Effector memory CD8-positive, alpha-beta T cell (primary cell): ENCODE measurements at regions not wholly inside any gene's neighbourhood (a gene's known extent, or its start where the extent isn't known, plus 50 kb on each side); places are given as distances from the start of the nearest gene placed in this dataset.
"Not testable (repeated sequence)": the region's sequence is repeated elsewhere in the genome, so short reads cannot be mapped to it uniquely, and the experiment has no call there.

Experiments used
- ATAC-seq: fragments of 150-1000 bp; cut with Tn5 transposase; replicated peaks from 2 replicates; pipeline ENCODE4 v1.10.0; 2021; ENCODE audit warnings: mild to moderate bottlenecking, moderate library complexity
- DNase-seq, 3 experiments: peaks; one replicate each; pipeline ENCODE4 v3.0.0; 2021
- H3K27ac Mint-ChIP-seq, 2 donors: one replicate each; pipeline ENCODE4 v1.8.0; 2022; ENCODE audit warnings: mild to moderate bottlenecking in 2 of 2, mixed read lengths in 2 of 2, moderate library complexity in 2 of 2
- H3K27me3 Mint-ChIP-seq, 2 donors: one replicate each; pipeline ENCODE4 v1.8.0; 2022; ENCODE audit warnings: mixed read lengths in 2 of 2
- H3K36me3 Mint-ChIP-seq: one replicate; pipeline ENCODE4 v1.8.0; 2022; ENCODE audit warnings: mild to moderate bottlenecking, moderate library complexity, mixed read lengths; ENCODE audit not compliant: insufficient read depth
- H3K4me1 Mint-ChIP-seq, 2 donors: one replicate each; pipeline ENCODE4 v1.8.0; 2022; ENCODE audit warnings: low read depth in 2 of 2, mixed read lengths in 2 of 2
- H3K4me3 Mint-ChIP-seq, 2 donors: one replicate each; pipeline ENCODE4 v1.8.0; 2022; ENCODE audit warnings: mild to moderate bottlenecking in 2 of 2, mixed read lengths in 2 of 2, moderate library complexity in 2 of 2
- H3K9me3 Mint-ChIP-seq, 2 donors: one replicate each; pipeline ENCODE4 v1.8.0; 2022; ENCODE audit warnings: mixed read lengths in 2 of 2

DNA sequence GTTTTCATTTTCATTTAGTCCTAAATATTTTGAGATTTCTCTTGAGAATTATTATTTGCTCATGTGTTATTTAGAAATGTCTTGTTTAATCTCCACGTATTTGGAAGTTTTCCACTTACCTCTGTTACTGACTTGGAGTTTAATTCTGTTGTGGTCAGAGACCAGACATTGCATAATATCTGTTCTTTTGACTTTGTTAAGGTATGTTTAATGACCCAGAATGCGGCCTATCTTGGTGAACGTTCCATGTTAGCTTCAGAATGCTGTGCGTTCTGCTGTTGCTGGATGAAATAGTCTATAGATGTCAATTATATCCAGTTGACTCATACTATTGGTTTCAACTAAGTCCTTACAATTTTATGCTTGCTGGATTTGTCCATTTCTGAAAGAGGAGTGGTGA is 325.3 kb upstream of the TARS1 start:
- no peaks in the 10 kb centered on the region for H3K27me3 Mint-ChIP-seq
- ATAC-seq (no peak), DNase-seq (no peak)
- H3K4me1 Mint-ChIP-seq = no peaks in the 10 kb centered on the region
- H3K4me3 Mint-ChIP-seq = no peak overlapping the region
- H3K9me3 Mint-ChIP-seq = no peaks in the 10 kb centered on the region
- no peaks in the 10 kb centered on the region for H3K36me3 Mint-ChIP-seq
- no peak overlapping the region for H3K27ac Mint-ChIP-seq

DNA sequence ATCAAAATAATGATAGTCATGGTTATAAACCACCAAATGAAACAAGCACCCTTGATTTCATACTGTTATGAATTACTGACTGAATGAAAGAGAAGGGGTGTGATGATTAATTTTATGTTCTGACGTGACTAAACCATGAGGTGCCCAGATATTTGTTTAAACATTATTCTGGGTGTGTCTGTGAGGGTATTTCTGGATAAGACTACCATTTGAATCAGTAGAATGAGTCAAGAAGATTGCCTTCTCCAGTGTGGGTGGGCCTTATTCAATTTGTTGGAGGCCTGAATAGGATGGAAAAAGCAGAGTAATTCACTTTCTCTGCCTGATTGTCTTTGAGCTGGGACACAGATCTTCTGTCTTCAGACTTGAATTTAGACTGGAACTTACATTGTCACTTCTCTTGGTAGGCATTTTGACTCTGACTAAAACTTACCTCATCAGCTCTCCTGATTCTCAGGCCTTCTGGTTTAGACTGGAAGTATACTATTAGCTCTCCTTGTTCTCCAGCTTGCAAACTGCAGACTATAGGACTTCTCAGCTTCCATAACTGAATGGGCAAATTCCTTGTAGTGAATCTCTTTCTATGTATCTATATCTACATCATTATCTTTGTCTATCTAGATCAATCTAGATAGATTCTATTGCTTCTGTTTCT is 321.9 kb upstream of the TARS1 start:
- no peak for DNase-seq
- H3K9me3 Mint-ChIP-seq = no peaks in the 10 kb centered on the region
- no peaks in the 10 kb centered on the region for H3K36me3 Mint-ChIP-seq
- ATAC-seq = no peak
- H3K4me1 Mint-ChIP-seq = no peaks in the 10 kb centered on the region
- no peaks in the 10 kb centered on the region for H3K27me3 Mint-ChIP-seq
- H3K4me3 Mint-ChIP-seq = no peak overlapping the region
- no peak overlapping the region for H3K27ac Mint-ChIP-seq

DNA sequence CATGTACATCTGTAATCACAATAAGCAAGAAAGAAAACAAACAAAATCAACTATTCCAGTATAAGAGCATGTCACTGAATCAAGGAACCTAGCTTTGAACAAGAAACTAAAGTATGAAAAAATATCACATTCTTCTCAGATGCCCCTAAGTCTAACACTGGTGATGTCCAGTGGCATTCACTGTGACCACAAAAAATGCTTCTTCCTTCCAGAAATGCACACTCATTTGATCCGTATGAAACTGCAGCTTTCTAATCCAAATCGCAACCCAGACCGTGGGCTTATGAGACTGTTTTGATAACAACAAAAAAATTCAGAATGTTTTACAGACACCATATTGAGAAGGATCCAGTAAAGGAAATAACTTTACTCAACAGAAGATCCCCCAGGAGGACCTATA is 320.1 kb upstream of the TARS1 start:
- H3K27me3 Mint-ChIP-seq = no peaks in the 10 kb centered on the region
- no peak overlapping the region for H3K27ac Mint-ChIP-seq
- H3K36me3 Mint-ChIP-seq = no peaks in the 10 kb centered on the region
- H3K9me3 Mint-ChIP-seq = no peaks in the 10 kb centered on the region
- H3K4me3 Mint-ChIP-seq = no peak overlapping the region
- ATAC-seq = no peak
- no peaks in the 10 kb centered on the region for H3K4me1 Mint-ChIP-seq
- DNase-seq = no peak

DNA sequence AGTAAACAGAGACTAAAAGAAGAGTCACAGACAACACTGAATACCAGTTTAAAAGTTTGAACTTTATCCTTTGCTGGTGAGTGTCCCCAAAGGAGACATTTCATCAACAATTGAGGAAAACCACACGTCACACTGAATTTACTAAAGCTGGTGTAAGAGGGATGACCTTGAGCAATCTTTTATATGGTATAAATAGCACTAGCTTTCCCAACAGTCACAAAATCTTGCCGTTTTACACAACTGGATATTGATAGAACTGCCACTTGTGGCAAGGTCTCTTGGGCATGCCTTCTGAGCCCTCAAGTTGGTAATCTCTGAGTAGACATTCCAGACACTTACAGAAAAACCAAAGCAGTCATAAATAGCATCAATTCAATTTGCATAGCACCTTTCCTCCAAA is 311.5 kb upstream of the TARS1 start:
- Mint-ChIP-seq H3K36me3 (no peaks in the 10 kb centered on the region), H3K4me3 (no peak overlapping the region), H3K9me3 (peaks cover 14 to 18% of the 10 kb centered on the region in 2 donors), H3K27me3 (no peaks in the 10 kb centered on the region), H3K4me1 (no peaks in the 10 kb centered on the region), H3K27ac (no peak overlapping the region)
- ATAC-seq (no peak), DNase-seq (no peak)

DNA sequence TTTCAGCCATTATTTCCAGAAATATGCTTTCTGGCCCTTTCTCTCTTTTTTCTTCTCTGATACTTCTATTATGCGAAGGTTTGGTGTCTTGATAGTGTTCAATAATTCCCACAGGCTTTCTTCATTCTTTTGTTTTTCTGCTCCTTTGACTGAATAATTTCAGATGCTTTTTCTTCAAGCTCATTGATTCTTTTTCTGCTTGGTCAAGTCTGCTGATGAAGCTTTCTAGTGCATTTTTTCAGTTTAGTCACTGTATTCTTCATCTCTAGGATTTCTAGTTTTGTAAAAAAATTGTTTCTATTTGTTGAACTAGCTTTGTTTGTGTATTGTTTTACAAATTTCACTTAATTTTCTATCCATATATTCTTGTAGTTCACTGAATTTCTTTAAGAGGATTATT is 304.0 kb upstream of the TARS1 start:
- ATAC-seq = no peak
- H3K9me3 Mint-ChIP-seq = peaks cover 12 to 14% of the 10 kb centered on the region in 2 donors

DNA sequence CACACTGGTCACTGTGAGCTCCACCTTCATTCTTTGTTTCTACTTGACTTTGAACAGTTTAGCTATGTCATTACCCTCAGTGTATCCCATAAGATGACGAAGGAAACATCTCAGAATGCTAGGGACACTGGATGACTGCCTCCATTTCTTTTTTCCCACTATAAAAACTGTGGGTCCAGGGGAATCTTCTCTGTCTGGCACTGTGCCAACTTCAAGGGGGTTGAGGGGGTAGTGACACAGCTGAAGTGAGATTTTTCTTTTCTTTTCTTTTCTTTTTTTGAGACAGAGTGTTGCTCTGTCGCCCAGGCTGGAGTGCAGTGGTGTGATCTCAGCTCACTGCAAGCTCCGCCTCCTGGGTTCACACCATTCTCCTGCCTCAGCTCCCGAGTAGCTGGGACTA is 302.6 kb upstream of the TARS1 start:
- H3K4me1 Mint-ChIP-seq, H3K27me3 Mint-ChIP-seq, ATAC-seq, H3K27ac Mint-ChIP-seq, DNase-seq, H3K4me3 Mint-ChIP-seq, H3K36me3 Mint-ChIP-seq: not testable (repeated sequence)
- H3K9me3 Mint-ChIP-seq = peaks cover 10 to 12% of the 10 kb centered on the region in 2 donors

More for the DNA sequence above, 304.0 kb upstream of the TARS1 start:
- Mint-ChIP-seq H3K4me1 (no peaks in the 10 kb centered on the region), H3K27me3 (no peaks in the 10 kb centered on the region), H3K4me3 (no peak overlapping the region), H3K27ac (no peak overlapping the region), H3K36me3 (no peaks in the 10 kb centered on the region)
- no peak for DNase-seq

DNA sequence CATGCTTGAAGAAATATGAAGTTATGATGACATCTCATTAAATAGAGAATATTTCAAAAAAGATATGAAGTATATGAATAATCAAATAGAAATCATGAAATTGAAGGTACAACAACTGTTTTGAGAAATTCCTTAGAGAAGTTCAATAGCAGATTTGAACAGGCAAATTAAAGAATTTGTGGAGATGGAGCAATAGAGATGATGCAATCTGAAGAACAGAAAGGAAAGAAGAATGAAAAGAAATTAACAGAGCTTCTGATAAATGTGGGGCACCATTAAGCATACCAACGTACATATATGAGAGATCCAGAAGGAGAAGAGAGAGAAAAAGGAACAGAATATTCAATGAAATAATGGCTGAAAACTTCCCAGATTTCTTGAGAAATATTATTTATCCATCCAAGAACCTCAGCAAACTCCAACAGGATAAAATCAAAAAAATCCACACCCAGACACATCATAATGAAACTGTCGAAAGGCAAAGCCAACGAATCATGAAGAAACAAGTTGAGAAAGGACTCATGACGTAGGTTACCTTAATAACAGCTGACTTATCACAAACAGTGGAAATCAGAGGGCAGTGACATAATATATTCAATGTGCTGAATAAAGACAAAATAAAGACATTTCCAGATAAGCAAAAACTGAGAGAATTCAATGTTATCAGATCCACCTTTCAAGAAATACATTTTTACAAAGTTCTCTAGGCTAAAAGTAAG is 297.2 kb upstream of the TARS1 start:
- Mint-ChIP-seq H3K4me3 (no peak overlapping the region), H3K27ac (no peak overlapping the region), H3K27me3 (no peaks in the 10 kb centered on the region), H3K9me3 (peaks cover 3 to 5% of the 10 kb centered on the region in 2 donors), H3K36me3 (no peaks in the 10 kb centered on the region), H3K4me1 (no peaks in the 10 kb centered on the region)
- no peak for DNase-seq
- ATAC-seq = no peak

DNA sequence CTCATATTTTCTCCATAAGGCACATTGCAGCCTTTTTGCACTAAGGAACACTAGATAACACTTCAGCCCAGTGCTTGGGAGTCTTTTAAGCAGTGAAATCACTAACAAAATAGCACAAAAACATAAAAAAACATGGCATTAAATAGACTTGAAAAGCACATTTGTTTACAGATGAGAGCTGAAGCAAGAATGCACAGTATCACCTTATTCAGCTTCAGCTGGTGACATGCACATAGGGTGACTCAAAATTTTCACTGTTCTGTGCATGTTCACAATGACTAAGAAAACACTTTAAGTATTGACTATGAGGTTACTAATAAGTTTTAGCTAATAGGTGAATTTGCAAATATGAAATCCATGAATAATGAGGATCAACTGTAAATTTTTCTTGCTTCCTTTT is 293.9 kb upstream of the TARS1 start:
- DNase-seq (no peak), ATAC-seq (no peak)
- Mint-ChIP-seq H3K27ac (no peak overlapping the region), H3K4me3 (no peak overlapping the region), H3K27me3 (no peaks in the 10 kb centered on the region), H3K9me3 (peaks cover 6 to 7% of the 10 kb centered on the region in 2 donors), H3K36me3 (no peaks in the 10 kb centered on the region), H3K4me1 (no peaks in the 10 kb centered on the region)

DNA sequence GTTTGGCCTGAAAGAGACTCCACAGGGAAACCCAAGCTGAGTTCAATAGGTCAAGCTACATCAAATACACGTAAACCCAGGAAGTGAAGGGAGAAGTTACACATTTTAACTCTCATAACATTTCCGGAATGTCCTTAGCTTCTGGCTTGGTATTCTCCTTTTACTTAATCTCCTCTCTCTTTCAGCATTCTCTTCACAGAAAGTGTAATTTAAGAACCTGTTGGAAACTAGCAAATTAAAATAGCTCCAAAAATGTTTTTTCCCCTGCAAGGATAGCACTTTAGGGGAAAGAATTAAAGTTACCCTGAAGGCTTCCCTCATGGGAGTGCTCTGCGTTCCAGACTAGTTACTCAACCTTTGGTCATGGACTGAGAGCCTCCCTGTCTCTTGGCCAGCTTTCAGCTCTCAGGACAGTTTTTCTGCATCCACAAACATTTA is 292.7 kb upstream of the TARS1 start:
- no peak for ATAC-seq
- Mint-ChIP-seq H3K36me3 (no peaks in the 10 kb centered on the region), H3K4me1 (no peaks in the 10 kb centered on the region), H3K9me3 (peaks cover 6 to 7% of the 10 kb centered on the region in 2 donors), H3K27ac (no peak overlapping the region), H3K27me3 (no peaks in the 10 kb centered on the region), H3K4me3 (no peak overlapping the region)
- DNase-seq = no peak

DNA sequence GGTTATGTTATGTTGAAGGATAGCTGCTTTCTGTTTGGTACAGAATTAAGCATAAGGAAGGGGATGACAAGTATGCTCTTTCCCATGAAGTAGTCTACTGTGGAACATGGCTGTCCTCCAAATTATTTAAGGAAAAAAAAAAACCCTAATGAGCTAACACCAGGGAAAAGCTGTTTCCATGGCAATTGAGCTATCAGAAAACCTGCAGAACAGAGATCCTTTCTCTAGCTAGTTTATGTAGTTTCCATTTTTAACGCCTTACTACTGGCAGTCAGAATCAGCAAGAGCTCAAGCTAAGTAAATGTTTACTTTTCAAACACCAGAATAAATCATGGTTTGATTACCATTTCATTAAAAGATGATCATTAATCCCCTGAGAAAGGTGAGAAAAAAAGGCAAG is 287.4 kb upstream of the TARS1 start:
- Mint-ChIP-seq H3K36me3 (no peaks in the 10 kb centered on the region), H3K4me1 (no peaks in the 10 kb centered on the region), H3K4me3 (no peak overlapping the region), H3K27ac (no peak overlapping the region), H3K27me3 (no peaks in the 10 kb centered on the region), H3K9me3 (peaks cover 6 to 7% of the 10 kb centered on the region in 2 donors)
- no peak for DNase-seq
- ATAC-seq = no peak

DNA sequence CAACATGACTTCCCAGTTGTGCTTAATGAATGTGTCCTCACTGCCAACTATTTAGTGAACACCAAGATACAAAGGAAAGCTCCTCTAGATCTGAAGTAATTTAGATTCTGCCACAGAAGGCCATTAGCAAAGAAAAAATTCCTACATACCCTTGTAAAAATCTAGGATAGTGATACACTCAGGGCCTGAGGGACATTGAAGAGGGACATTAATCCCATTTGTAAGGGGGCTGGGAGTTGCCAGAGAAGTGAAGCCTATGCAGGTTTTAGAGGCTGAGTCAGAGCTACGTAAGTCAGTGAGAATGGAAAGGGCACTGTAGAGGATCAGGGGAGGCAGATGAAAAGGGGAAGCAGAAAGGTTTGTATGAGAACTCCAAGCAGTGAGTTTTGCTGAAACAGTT is 286.9 kb upstream of the TARS1 start:
- H3K4me3 Mint-ChIP-seq = no peak overlapping the region
- DNase-seq (no peak), ATAC-seq (no peak)
- no peak overlapping the region for H3K27ac Mint-ChIP-seq
- H3K36me3 Mint-ChIP-seq = no peaks in the 10 kb centered on the region
- H3K9me3 Mint-ChIP-seq = peaks cover 2 to 3% of the 10 kb centered on the region in 2 donors
- H3K4me1 Mint-ChIP-seq = no peaks in the 10 kb centered on the region
- no peaks in the 10 kb centered on the region for H3K27me3 Mint-ChIP-seq

DNA sequence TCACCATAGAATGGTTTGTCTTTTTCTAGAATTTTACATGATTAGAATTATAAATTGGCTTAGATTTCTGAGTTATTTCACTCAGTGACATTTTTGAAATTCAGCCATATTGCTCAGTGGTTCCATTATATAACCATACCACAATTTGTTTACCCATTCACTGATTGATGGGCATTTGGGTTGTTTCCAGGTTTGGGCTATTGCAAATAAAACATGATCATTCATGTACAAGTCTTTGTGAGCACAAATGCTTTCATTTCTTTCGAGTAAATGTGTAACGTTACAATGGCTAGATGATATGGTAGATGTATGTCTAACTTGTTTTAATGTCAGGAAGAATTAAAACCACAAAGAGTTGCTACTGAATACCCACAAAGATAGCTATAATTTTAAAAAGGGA is 279.9 kb upstream of the TARS1 start:
- Mint-ChIP-seq H3K27me3 (no peaks in the 10 kb centered on the region), H3K4me1 (no peaks in the 10 kb centered on the region), H3K36me3 (no peaks in the 10 kb centered on the region), H3K9me3 (peaks cover 1 to 19% of the 10 kb centered on the region in 2 donors), H3K4me3 (no peak overlapping the region), H3K27ac (no peak overlapping the region)
- DNase-seq (no peak), ATAC-seq (no peak)

DNA sequence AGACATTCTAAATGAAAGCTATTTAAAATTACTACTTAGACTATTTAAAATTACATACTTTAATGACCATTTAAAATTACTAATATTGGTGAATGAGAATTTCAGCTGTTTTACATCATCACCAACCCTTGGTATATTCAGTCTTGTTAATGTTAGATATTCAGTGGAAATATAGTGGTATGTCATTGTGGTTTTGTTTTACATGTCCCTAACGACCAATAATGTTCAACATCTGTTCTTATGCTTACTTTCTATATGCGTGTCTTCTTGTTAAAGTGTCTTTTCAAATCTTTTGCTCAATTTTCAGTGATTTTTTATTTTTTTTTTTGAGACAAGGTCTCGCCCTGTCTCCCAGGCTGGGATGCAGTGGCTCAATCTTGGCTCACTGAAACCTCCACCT is 279.3 kb upstream of the TARS1 start:
- Mint-ChIP-seq H3K4me1 (no peaks in the 10 kb centered on the region), H3K4me3 (no peak overlapping the region), H3K36me3 (no peaks in the 10 kb centered on the region), H3K9me3 (peaks cover 2 to 22% of the 10 kb centered on the region in 2 donors), H3K27ac (no peak overlapping the region), H3K27me3 (no peaks in the 10 kb centered on the region)
- DNase-seq (no peak), ATAC-seq (no peak)

DNA sequence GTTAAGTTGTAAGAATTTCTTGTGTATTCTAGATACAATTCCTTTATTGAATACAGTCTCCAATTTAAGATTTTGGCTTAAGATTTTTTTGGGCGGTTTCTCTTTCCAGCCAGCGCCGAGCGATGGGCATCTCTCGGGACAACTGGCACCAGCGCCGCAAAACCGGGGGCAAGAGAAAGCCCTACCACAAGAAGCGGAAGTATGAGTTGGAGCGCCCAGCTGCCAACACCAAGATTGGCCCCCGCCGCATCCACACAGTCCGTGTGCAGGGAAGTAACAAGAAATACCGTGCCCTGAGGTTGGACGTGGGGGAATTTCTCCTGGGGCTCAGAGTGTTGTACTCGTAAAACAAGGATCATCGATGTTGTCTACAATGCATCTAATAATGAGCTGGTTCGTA is 278.7 kb upstream of the TARS1 start:
- no peak overlapping the region for H3K27ac Mint-ChIP-seq
- H3K27me3 Mint-ChIP-seq = no peaks in the 10 kb centered on the region
- peaks cover 5 to 22% of the 10 kb centered on the region in 2 donors for H3K9me3 Mint-ChIP-seq
- DNase-seq (no peak), ATAC-seq (no peak)
- H3K4me3 Mint-ChIP-seq = no peak overlapping the region
- no peaks in the 10 kb centered on the region for H3K4me1 Mint-ChIP-seq
- no peaks in the 10 kb centered on the region for H3K36me3 Mint-ChIP-seq
